ENCODE measurements at regions not wholly inside any gene's neighbourhood (a gene's known extent, or its start where the extent isn't known, plus 50 kb on each side); places are given as distances from the start of the nearest gene placed in this dataset.

- no peak overlapping the region for H3K27ac ChIP-seq (ENCODE audit: control insufficient read depth, insufficient read depth)
- SMC1A ChIA-PET (ENCODE audit: uncharacterized antibody, unreplicated experiment): no interaction called here
- 38% methylated on average over 6 of the region's 6 CpGs for WGBS (ENCODE audit: insufficient coverage, insufficient replicate concordance, low lambda C conversion rate, missing lambda C conversion rate)
- H3K9ac ChIP-seq (ENCODE audit: control insufficient read depth, insufficient read depth, low read length): no peak overlapping the region
- no peaks in the 10 kb centered on the region for H4K20me1 ChIP-seq (ENCODE audit: control insufficient read depth, insufficient read depth)
- CTCF ChIA-PET: no interaction called here
- no peak for ATAC-seq
- in situ Hi-C loops (cut with MboI) (no loop called here), intact Hi-C loops (cut with micrococcal nuclease; ENCODE audit: unreplicated experiment) (no loop called here)
- no peak overlapping the region for H3K4me3 ChIP-seq
- no peaks in the 10 kb centered on the region for H3K79me2 ChIP-seq (ENCODE audit: control insufficient read depth, insufficient read depth, low read length)
- DNase-seq (ENCODE audit: low read depth, low spot score): no peak
- no peaks in the 10 kb centered on the region for H3K36me3 ChIP-seq (ENCODE audit: control insufficient read depth in 2 of 2, insufficient read depth in 2 of 2, low read length in 1 of 2)
- BruUV-seq (replicated peaks): no TSS peak
- TF ChIP-seq PML (IDR thresholded peaks at IDR 0.05; ENCODE audit: low read length): no peak
- TF ChIP-seq MTA2 (IDR thresholded peaks at IDR 0.05; ENCODE audit: low read depth): no peak
- TF ChIP-seq SPI1 (IDR thresholded peaks at IDR 0.05; ENCODE audit: borderline replicate concordance, insufficient read depth, low read depth, low read length): no peak
- TF ChIP-seq ZNF207 (IDR thresholded peaks at IDR 0.05; ENCODE audit: borderline replicate concordance): no peak
- TF ChIP-seq CBX5 (IDR thresholded peaks at IDR 0.05; ENCODE audit: low read depth): no peak
- no peak for TF ChIP-seq ZNF274 (IDR thresholded peaks at IDR 0.05; ENCODE audit: insufficient read depth, insufficient read length)
- TF ChIP-seq ASH2L (IDR thresholded peaks at IDR 0.05; ENCODE audit: borderline replicate concordance, low read depth): no peak
- TF ChIP-seq FOXM1 (IDR thresholded peaks at IDR 0.05; ENCODE audit: low read depth, low read length): no peak
- no peak for TF ChIP-seq DPF2 (IDR thresholded peaks at IDR 0.05)
- no peak for TF ChIP-seq WRNIP1 (IDR thresholded peaks at IDR 0.05; ENCODE audit: borderline replicate concordance, low read depth, low read length)
- TF ChIP-seq NR2C1 (IDR thresholded peaks at IDR 0.05): no peak
- peaks cover 13% of the 10 kb centered on the region for H3K4me1 ChIP-seq (ENCODE audit: control insufficient read depth, insufficient read depth, low read length)
- POLR2A ChIA-PET: interaction anchor here (1.1 kb wide), 1 partner anchor 21 kb away, joined by 3 read pairs; no protein-coding TSS in a partner anchor
- H2AFZ ChIP-seq (ENCODE audit: control insufficient read depth, low read depth, low read length): no peak overlapping the region
- RAD21 ChIA-PET (ENCODE audit: unreplicated experiment): no interaction called here
- H3K27me3 ChIP-seq (replicated peaks in 1 of 2; ENCODE audit: control insufficient read depth in 2 of 2, insufficient read depth in 2 of 2, low read length in 1 of 2): no peaks in the 10 kb centered on the region
- no peaks in the 10 kb centered on the region; the same call in 2 of the 3 replicates for H3K9me3 ChIP-seq (replicated peaks; ENCODE audit: control insufficient read depth, insufficient read depth, low read length)
- FAIRE-seq: no peak
- H3K4me2 ChIP-seq (ENCODE audit: control insufficient read depth, insufficient read depth): no peak overlapping the region
Measured at GRCh38 chr6:44046516-44047178, 80.6 kb downstream of the MRPL14 start.
